GM12892 (cell line): ENCODE measurements at regions not wholly inside any gene's neighbourhood (a gene's known extent, or its start where the extent isn't known, plus 50 kb on each side); places are given as distances from the start of the nearest gene placed in this dataset.

Experiments
- POLR2AphosphoS5 ChIP-seq: IDR thresholded peaks from 2 replicates; pipeline ENCODE4 v1.6.1; 2011; ENCODE audit warnings: low read depth, low read length, control low read depth
- TAF1 ChIP-seq: IDR thresholded peaks from 2 replicates; pipeline ENCODE4 v1.6.1; 2011; ENCODE audit warnings: low read depth, mild to moderate bottlenecking, control low read depth, low read length, borderline replicate concordance

- TF ChIP-seq TAF1 (no peak), POLR2AphosphoS5 (no peak)
Observed at GRCh38 chr2:228673876-228674554, 492.5 kb upstream of the SPHKAP start.
